ENCODE measurements at regions not wholly inside any gene's neighbourhood (a gene's known extent, or its start where the extent isn't known, plus 50 kb on each side); places are given as distances from the start of the nearest gene placed in this dataset.

- DNase-seq (ENCODE audit: low spot score) (no peak), ATAC-seq (no peak)
- Mint-ChIP-seq H3K4me3 (no peak overlapping the region), H3K27ac (no peak overlapping the region), H3K27me3 (ENCODE audit: insufficient read depth, low read depth, poor library complexity) (peaks cover 2% of the 10 kb centered on the region), H3K4me1 (no peaks in the 10 kb centered on the region), H3K9me3 (no peaks in the 10 kb centered on the region), H3K36me3 (ENCODE audit: low read depth) (no peaks in the 10 kb centered on the region)
- Histone ChIP-seq H3K27me3 (ENCODE audit: insufficient read depth) (no peaks in the 10 kb centered on the region), H3K36me3 (ENCODE audit: insufficient read depth) (no peaks in the 10 kb centered on the region), H2AFZ (no peak overlapping the region), H3K4me2 (no peak overlapping the region), H4K20me1 (replicated peaks; ENCODE audit: insufficient read depth) (no peaks in the 10 kb centered on the region), H3K4me3 (no peak overlapping the region), H3K9me2 (ENCODE audit: insufficient read depth) (peaks cover 8% of the 10 kb centered on the region; the same call in 1 of the 2 replicates), H3K4me1 (ENCODE audit: insufficient read depth) (no peaks in the 10 kb centered on the region), H3F3A (replicated peaks; ENCODE audit: low read depth) (no peaks in the 10 kb centered on the region), H3K79me2 (replicated peaks; ENCODE audit: insufficient read depth) (no peaks in the 10 kb centered on the region), H3K27ac (ENCODE audit: low read depth) (no peak overlapping the region)
- no peak for TF ChIP-seq ZNF114 (CRISPR knock-in tag; IDR thresholded peaks at IDR 0.05)
- TF ChIP-seq ZNF331 (CRISPR knock-in tag; IDR thresholded peaks at IDR 0.05; ENCODE audit: low read depth): no peak
- TF ChIP-seq CREB1 (CRISPR knock-in tag; IDR thresholded peaks at IDR 0.05; ENCODE audit: low read depth): no peak
- TF ChIP-seq JUNB (IDR thresholded peaks at IDR 0.05; ENCODE audit: unreplicated experiment): no peak
- TF ChIP-seq REST (IDR thresholded peaks at IDR 0.05; ENCODE audit: unreplicated experiment): no peak
- no peak for TF ChIP-seq EZH2phosphoT487 (IDR thresholded peaks at IDR 0.05; ENCODE audit: unreplicated experiment)
- TF ChIP-seq STAT1 (IDR thresholded peaks at IDR 0.05; ENCODE audit: unreplicated experiment): no peak
- no peak for TF ChIP-seq CTCF (conservative IDR thresholded peaks at IDR 0.05; ENCODE audit: low read depth in 2 of 2)
- no peak for TF ChIP-seq ZNF462 (CRISPR knock-in tag; IDR thresholded peaks at IDR 0.05)
- no peak for TF ChIP-seq NANOG (IDR thresholded peaks at IDR 0.05; ENCODE audit: borderline replicate concordance)
- TF ChIP-seq ETS1 (IDR thresholded peaks at IDR 0.05): no peak
- no peak for TF ChIP-seq POLR2AphosphoS5 (IDR thresholded peaks at IDR 0.05; ENCODE audit: low read depth)
- no peak for TF ChIP-seq EZH2 (IDR thresholded peaks at IDR 0.05; ENCODE audit: low read depth, unreplicated experiment)
Measured at GRCh38 chr3:64848127-64848800, 160.5 kb upstream of the ADAMTS9 start.
